NCI-H82 treated with DMSO at 0.1 percent for 48 hours (cell line): ENCODE measurements at regions not wholly inside any gene's neighbourhood (a gene's known extent, or its start where the extent isn't known, plus 50 kb on each side); places are given as distances from the start of the nearest gene placed in this dataset.

Source experiments
- DNase-seq: peaks from one replicate; lab custom pipeline; 2025; ENCODE audit not compliant: unreplicated experiment; lab: John Stamatoyannopoulos, UW

- DNase-seq: no peak
Measured at GRCh38 chr14:97697772-97698171, 900.6 kb downstream of the VRK1 start.

- no peak for DNase-seq
Measured at GRCh38 chr14:97699026-97699425, 901.8 kb downstream of the VRK1 start.

GRCh38 chr14:97703006-97703760 is 906.0 kb downstream of the VRK1 start:
- DNase-seq: no peak

- DNase-seq: no peak
Measured at GRCh38 chr14:97704316-97704885, 907.2 kb downstream of the VRK1 start.

- no peak for DNase-seq
Measured at GRCh38 chr14:97705107-97705506, 907.9 kb downstream of the VRK1 start.

- no peak for DNase-seq
Measured at GRCh38 chr14:97705976-97706375, 908.8 kb downstream of the VRK1 start.

DNA sequence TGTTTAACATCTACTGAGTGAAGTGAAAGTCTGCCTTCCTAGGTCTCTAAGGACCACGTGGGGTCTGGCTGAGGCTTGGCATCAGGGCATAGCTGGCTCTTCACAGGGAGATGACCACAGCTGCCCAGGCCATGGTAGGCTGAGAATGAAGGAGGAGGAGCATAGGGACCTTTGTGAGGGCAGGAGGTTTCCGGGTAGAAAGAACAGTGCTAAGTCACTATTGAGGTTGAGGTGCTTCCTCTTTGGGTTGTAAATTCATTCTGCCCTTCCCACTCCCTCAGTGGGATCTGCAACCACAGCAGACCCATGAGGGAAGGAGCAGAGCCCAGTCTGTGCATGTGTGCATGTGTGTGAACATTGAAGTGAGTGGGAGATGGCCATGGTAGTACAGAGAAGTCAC is 909.6 kb downstream of the VRK1 start:
- no peak for DNase-seq

GRCh38 chr14:97707603-97708002 is 910.4 kb downstream of the VRK1 start:
- DNase-seq: no peak

- no peak for DNase-seq
Measured at GRCh38 chr14:97709552-97709951, 912.4 kb downstream of the VRK1 start.

GRCh38 chr14:97710726-97711125 is 913.5 kb downstream of the VRK1 start:
- DNase-seq: no peak

GRCh38 chr14:97712471-97712870 is 915.3 kb downstream of the VRK1 start:
- DNase-seq: no peak

DNA sequence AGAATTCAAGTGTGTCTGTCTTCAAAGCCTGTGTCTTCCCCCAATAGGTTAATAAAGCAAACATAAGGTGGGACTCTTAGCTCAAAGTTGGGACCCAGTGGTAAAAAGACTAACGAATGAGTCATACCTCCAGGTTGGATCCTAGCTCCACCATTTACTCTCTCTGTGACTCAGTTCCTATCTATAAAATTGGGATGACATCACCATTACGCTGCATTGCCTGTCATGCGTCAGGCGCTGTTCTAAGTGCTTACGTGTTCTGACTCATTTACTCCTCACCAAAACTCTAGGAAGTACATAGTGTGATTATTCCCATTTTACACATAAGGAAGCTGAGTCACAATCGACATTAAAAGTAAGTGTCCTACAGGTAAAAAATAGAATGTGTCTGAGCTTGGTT is 915.8 kb downstream of the VRK1 start:
- no peak for DNase-seq

DNA sequence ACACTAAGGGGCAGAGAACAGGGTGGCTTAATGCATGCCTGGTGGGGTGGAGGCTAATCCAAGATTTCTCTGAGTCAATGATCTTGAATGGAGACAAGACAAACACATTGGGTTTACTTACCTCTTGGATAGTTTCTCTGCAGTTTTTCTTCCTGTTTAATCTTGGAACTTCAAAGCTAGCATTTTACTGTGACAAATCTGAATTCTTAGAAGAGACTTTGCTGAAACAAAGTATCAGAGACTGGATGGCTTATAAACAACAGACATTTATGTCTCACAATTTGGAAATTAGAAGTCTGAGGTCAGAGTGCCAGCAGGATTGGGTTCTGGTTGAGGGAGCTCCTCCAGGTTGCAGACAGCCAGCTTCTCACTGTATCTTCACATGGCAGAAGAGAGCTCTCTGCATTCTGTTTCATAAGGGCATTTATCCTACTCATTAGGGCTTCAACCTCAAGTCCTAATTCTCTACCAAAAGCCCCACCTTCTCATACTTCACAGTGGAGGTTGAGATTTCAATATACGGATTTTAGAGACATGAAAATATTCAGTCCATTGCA is 921.8 kb downstream of the VRK1 start:
- no peak for DNase-seq

GRCh38 chr14:97719931-97720330 is 922.7 kb downstream of the VRK1 start:
- no peak for DNase-seq

DNA sequence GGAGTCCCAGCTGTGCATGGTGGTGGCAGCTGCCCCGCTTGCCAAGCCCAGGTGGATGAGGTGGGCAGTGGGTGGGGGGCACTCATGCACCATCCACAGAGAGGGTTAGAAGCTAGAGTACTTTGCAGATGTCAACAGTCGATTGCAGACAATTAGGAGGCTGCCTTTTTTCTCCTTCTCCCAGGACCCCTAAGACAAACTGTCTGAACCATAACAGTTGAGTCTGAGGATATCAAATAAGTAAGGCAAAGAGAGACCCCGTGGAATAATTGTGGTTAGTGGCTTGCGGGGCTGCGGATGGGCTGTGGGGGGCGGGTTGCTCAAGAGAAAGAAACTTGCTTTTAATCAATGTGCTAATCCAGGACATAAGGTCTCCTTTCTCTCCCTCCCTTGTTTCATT is 926.2 kb downstream of the VRK1 start:
- no peak for DNase-seq

DNA sequence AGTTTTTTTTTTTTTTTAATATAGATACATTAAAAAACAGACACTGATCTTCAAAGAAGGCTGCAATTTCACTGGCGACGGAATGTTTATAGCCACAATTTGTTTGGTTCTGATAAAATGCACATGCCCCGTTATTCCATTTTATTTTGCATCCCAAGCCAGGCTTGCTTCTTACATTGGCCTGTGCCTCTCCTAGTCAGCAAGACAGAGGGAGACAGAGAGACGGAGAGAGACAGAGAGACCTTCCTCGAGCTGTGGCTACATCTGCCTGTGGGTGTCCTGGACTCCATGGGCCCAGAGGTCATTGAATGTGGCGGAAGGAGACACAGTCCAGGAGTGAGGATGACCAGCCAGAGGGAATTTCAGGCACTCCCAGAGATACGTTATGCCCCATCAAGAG is 926.6 kb downstream of the VRK1 start:
- DNase-seq: no peak

- DNase-seq: no peak
Measured at GRCh38 chr14:97724265-97724731, 927.1 kb downstream of the VRK1 start.

GRCh38 chr14:97726676-97727075 is 929.5 kb downstream of the VRK1 start:
- no peak for DNase-seq

DNA sequence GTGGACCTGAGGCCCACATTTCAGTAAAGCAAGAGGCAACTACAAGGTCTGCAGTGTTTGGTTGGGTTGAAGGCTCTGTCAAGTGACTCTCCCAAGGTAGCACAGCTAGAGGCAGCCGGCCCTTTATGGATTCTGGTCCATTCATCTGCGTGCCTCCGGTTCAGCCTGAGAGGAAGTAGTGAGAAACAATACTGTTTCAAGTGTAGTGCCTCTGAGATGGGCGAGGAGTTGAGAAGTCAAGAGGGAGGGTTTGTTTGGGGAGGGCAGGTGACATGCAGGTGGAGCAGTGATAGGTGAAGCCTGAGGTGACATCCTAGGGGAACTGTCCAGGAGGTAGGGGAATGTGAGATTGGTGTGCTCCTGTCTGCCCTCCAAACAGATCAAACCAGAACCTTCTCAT is 933.5 kb downstream of the VRK1 start:
- DNase-seq: no peak

DNA sequence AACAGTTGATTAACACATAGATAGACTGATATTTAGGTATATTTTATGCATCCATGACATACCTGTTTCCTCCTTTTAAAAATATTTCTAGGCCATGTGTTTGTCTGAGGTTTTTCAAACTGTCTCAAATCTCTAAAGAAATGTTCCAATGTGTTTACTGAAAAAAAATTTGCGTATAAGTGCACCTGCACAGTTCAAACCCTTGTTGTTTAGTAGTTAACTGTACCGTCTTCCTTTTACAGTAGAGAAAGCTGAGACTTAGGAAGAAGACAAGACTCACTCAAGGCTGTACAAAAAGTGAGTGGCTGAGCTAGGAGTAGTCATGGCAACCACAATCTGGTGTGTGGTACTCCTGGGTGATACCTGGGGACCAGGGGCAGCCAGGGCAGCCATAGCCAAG is 934.6 kb downstream of the VRK1 start:
- no peak for DNase-seq

GRCh38 chr14:97747316-97747715 is 950.1 kb downstream of the VRK1 start:
- no peak for DNase-seq

GRCh38 chr14:97748616-97749015 is 951.4 kb downstream of the VRK1 start:
- DNase-seq: no peak

DNA sequence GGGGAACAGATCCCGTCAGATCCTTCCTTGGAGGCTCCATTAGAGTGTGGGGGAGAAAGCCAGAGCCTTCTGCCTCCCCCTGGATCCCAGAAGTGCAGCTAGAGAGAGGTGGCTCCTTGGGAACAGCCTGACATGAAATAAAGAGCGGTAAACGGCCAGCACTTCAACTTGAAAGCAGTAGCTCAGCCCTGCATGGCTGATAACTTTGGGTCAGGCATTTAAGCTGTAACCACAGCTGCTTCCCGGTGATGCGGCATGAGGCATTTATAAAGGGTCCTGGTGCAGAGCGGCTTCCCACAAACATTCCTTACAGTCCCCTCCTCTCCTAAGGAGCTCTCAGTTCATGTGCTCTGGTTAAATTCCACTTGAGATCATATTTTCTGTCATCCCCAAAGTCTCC is 960.3 kb downstream of the VRK1 start:
- DNase-seq: no peak
